IgD-negative memory B cell (primary cell): ENCODE measurements at regions not wholly inside any gene's neighbourhood (a gene's known extent, or its start where the extent isn't known, plus 50 kb on each side); places are given as distances from the start of the nearest gene placed in this dataset.
"Not testable (repeated sequence)": the region's sequence is repeated elsewhere in the genome, so short reads cannot be mapped to it uniquely, and the experiment has no call there.

Experiments
- H3K27ac Mint-ChIP-seq, 3 donors: one replicate each; pipeline ENCODE4 v1.8.0; 2020 to 2022; ENCODE audit warnings: mild to moderate bottlenecking in 3 of 3, mixed read lengths in 3 of 3, moderate library complexity in 1 of 3
- H3K27me3 Mint-ChIP-seq: one replicate; pipeline ENCODE4 v1.8.0; 2021; ENCODE audit warnings: mixed read lengths
- H3K36me3 Mint-ChIP-seq: one replicate; pipeline ENCODE4 v1.8.0; 2020; ENCODE audit warnings: mild to moderate bottlenecking, mixed read lengths
- H3K4me1 Mint-ChIP-seq, 3 donors: one replicate each; pipeline ENCODE4 v1.8.0; 2020 to 2022; ENCODE audit warnings: mixed read lengths in 3 of 3, mild to moderate bottlenecking in 1 of 3
- H3K4me3 Mint-ChIP-seq, 4 donors: one replicate each; pipeline ENCODE4 v1.8.0; 2020 to 2022; ENCODE audit warnings: mild to moderate bottlenecking in 4 of 4, mixed read lengths in 4 of 4, moderate library complexity in 3 of 4
- H3K9me3 Mint-ChIP-seq, 3 donors: one replicate each; pipeline ENCODE4 v1.8.0; 2020 to 2021; ENCODE audit warnings: mixed read lengths in 3 of 3, mild to moderate bottlenecking in 1 of 3

DNA sequence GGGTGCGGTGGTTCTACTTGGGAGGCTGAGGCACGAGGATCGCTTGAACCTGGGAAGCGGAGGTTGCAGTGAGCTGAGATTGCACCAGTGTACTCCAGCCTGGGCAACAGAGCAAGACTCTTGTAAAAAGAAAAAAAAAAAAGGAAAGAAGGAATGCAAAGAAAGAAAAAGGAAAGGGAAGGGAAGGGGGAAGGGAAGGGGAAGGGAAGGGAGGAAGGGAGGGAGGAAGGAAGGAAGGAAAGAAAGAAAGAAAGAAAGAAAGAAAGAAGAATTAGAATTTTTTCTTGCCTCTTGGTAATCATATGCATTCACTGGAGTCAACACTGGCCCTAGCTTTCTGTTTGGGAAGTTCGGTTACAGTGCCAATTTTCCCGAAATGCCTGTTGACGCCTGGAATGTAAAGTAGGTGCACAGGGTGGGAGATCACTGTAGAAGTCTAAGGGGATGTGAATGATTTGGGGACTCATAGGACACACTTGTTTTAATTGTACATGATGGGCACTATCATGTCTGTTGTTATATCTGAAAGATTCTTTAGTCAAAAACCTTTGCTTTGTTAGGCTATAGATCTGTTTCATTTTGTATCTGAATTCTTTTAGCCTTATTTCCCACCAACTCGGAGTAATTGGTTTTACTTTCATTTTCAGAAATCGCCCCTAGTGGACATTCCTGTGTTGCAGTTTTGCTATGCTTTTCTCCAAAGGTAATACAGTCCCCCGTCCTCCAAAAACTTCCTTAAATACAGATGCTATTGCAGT, 59.8 kb upstream of the MORC3 start:
- no peaks in the 10 kb centered on the region for H3K9me3 Mint-ChIP-seq
- H3K27me3 Mint-ChIP-seq, result peaks cover 1% of the 10 kb centered on the region
- H3K27ac Mint-ChIP-seq, result peak overlapping the region; percentile 72 to 89 (median 84)
- peaks cover 23% of the 10 kb centered on the region for H3K36me3 Mint-ChIP-seq
- peaks cover 45 to 58% (median 47%) of the 10 kb centered on the region in 3 donors for H3K4me1 Mint-ChIP-seq
- H3K4me3 Mint-ChIP-seq, result peak overlapping the region; percentile 47 to 86 (median 83)

DNA sequence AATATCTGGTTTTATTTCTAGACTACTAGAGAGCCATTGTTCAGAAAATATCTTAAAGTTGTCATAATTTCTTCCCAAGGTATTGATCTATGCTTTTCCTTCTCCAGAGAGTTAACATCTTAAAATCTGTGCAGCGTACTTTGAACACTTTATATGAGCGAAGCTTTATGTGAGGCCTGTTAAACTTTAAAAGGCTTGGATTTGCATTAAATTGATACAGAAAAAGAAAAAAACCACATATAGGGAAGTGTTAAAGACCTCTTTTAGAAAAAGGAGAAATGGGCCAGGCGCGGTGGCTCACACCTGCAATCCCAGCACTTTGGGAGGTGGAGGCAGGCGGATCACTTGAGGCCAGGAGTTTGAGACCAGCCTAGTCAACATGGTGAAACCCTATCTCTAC, 59.2 kb upstream of the MORC3 start:
- peaks cover 27% of the 10 kb centered on the region for H3K36me3 Mint-ChIP-seq
- H3K4me3 Mint-ChIP-seq, result peak overlapping the region; percentile 47 to 86 (median 83)
- peak overlapping the region; percentile 72 to 89 (median 84) for H3K27ac Mint-ChIP-seq
- H3K9me3 Mint-ChIP-seq, result no peaks in the 10 kb centered on the region
- H3K4me1 Mint-ChIP-seq, result peaks cover 40 to 54% (median 42%) of the 10 kb centered on the region in 3 donors
- peaks cover 1% of the 10 kb centered on the region for H3K27me3 Mint-ChIP-seq

GRCh38 chr21:36261459-36261858, 58.5 kb upstream of the MORC3 start:
- H3K4me3 Mint-ChIP-seq, result peak overlapping the region in 1 of 4 donors; percentile 52
- H3K9me3 Mint-ChIP-seq, result no peaks in the 10 kb centered on the region
- H3K27me3 Mint-ChIP-seq, result peaks cover 1% of the 10 kb centered on the region
- peaks cover 38 to 50% (median 38%) of the 10 kb centered on the region in 3 donors for H3K4me1 Mint-ChIP-seq
- peaks cover 26% of the 10 kb centered on the region for H3K36me3 Mint-ChIP-seq
- H3K27ac Mint-ChIP-seq, result peak overlapping the region in 2 of 3 donors; percentile 84 to 89

GRCh38 chr21:36263797-36264196, 56.2 kb upstream of the MORC3 start:
- H3K9me3 Mint-ChIP-seq, result peaks cover 0 to 3% (median 3%) of the 10 kb centered on the region in 3 donors
- peaks cover 30 to 37% (median 37%) of the 10 kb centered on the region in 3 donors for H3K4me1 Mint-ChIP-seq
- peak overlapping the region in 2 of 3 donors; percentile 63 to 76 for H3K27ac Mint-ChIP-seq
- H3K27me3 Mint-ChIP-seq, result no peaks in the 10 kb centered on the region
- H3K4me3 Mint-ChIP-seq, result peak overlapping the region in 3 of 4 donors; percentile 32 to 67 (median 55)
- H3K36me3 Mint-ChIP-seq, result peaks cover 24% of the 10 kb centered on the region

DNA sequence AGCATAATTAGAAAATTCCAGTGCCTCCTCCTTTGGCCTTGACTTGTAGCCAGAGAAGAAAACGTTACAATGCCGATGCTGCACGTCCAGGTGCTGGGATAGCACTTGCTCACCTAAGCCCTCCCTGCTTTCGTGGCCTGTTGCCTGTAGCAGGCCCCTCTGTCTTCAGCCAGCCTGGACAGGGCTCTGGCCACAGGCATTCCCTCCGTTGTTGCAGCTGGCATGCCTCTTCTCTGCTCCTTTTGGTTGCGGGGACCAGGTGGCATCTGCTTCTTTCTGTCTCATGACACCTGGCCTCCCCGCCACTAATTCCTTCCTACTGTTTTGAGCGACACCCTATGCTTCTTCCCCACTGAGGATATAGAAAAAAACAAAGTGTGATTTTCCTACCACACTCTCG, 54.6 kb upstream of the MORC3 start:
- H3K27ac Mint-ChIP-seq, result peak overlapping the region in 2 of 3 donors; percentile 49 to 88
- peaks cover 22 to 29% (median 27%) of the 10 kb centered on the region in 3 donors for H3K4me1 Mint-ChIP-seq
- peaks cover 0 to 3% (median 3%) of the 10 kb centered on the region in 3 donors for H3K9me3 Mint-ChIP-seq
- no peaks in the 10 kb centered on the region for H3K27me3 Mint-ChIP-seq
- peaks cover 27% of the 10 kb centered on the region for H3K36me3 Mint-ChIP-seq
- peak overlapping the region in 2 of 4 donors; percentile 70 to 85 for H3K4me3 Mint-ChIP-seq

DNA sequence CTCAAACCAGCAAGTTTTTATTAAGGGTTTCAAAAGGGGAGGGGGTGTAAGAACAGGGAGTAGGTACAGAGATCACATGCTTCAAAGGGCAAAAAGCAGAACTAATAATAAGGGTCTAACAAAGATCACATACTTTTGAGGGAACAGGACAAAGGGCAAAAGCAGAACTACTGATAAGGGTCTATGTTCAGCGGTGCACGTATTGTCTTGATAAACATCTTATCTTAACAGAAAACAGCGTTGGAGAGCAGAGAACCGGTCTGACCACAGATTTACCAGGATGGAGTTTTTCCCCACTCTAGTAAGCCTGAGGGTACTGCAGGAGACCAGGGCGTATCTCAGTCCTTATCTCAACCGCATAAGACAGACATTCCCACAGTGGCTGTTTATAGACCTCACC, 52.2 kb upstream of the MORC3 start:
- peak overlapping the region in 1 of 4 donors; percentile 18 for H3K4me3 Mint-ChIP-seq
- H3K9me3 Mint-ChIP-seq, H3K27me3 Mint-ChIP-seq: not testable (repeated sequence)
- peaks cover 14 to 23% (median 16%) of the 10 kb centered on the region in 3 donors for H3K4me1 Mint-ChIP-seq
- H3K27ac Mint-ChIP-seq, result peak overlapping the region in 1 of 3 donors; percentile 19
- peaks cover 28% of the 10 kb centered on the region for H3K36me3 Mint-ChIP-seq

- Mint-ChIP-seq H3K27ac (peak overlapping the region in 2 of 3 donors; percentile 19 to 88), H3K4me1 (peaks cover 11 to 20% (median 16%) of the 10 kb centered on the region in 3 donors), H3K36me3 (peaks cover 28% of the 10 kb centered on the region)
- not testable (repeated sequence) for H3K9me3 Mint-ChIP-seq, H3K4me3 Mint-ChIP-seq, H3K27me3 Mint-ChIP-seq
Measured at GRCh38 chr21:36268264-36268663, 51.7 kb upstream of the MORC3 start.
